Fibroblast of skin of abdomen (primary cell): ENCODE measurements at regions not wholly inside any gene's neighbourhood (a gene's known extent, or its start where the extent isn't known, plus 50 kb on each side); places are given as distances from the start of the nearest gene placed in this dataset.

Source experiments
- DNase-seq: peaks from one replicate; pipeline ENCODE4 v3.0.0-alpha.2; 2013

GRCh38 chr16:26295625-26296304, 604.0 kb downstream of the HS3ST4 start:
- DNase-seq, result no peak

DNA sequence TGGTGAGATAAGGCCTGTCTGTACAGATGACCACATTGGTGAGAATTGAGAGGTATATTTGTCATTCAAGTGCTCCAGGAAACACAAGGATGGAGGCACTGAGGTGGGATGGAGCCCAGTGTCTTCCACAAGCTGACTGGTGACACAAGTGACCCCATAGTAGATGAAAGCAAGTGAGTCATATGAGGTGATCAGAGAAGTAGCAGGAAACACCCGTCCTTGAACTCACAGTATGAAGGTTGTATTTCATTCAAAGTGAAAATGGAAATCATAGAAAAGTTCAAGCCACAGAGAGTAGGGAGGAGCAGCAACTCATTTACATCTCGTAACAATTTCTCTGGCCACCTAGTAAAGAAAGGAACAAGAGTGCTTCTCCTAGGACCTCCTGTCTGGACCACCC, 609.8 kb downstream of the HS3ST4 start:
- DNase-seq, result no peak

GRCh38 chr16:26316683-26317464, 625.1 kb downstream of the HS3ST4 start:
- DNase-seq, result no peak

GRCh38 chr16:26317885-26318284, 626.1 kb downstream of the HS3ST4 start:
- no peak for DNase-seq

DNA sequence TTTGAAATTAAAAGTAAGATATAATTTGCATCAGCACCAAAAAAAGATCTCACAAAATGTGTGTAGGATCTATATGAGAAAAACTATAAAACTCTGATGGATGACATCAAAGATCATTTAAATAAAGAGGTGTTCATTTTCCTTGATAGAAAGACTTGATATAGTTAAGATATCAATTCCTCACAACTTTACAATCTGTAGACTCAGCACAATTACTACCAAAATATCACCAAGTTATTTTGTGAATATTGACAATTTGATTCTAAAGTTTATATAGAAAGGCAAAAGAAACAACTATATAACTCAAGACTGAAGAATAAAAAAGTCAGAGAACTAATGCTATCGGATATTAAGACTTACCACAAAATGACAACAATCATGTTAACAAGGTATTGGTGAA, 638.9 kb downstream of the HS3ST4 start:
- no peak for DNase-seq

DNA sequence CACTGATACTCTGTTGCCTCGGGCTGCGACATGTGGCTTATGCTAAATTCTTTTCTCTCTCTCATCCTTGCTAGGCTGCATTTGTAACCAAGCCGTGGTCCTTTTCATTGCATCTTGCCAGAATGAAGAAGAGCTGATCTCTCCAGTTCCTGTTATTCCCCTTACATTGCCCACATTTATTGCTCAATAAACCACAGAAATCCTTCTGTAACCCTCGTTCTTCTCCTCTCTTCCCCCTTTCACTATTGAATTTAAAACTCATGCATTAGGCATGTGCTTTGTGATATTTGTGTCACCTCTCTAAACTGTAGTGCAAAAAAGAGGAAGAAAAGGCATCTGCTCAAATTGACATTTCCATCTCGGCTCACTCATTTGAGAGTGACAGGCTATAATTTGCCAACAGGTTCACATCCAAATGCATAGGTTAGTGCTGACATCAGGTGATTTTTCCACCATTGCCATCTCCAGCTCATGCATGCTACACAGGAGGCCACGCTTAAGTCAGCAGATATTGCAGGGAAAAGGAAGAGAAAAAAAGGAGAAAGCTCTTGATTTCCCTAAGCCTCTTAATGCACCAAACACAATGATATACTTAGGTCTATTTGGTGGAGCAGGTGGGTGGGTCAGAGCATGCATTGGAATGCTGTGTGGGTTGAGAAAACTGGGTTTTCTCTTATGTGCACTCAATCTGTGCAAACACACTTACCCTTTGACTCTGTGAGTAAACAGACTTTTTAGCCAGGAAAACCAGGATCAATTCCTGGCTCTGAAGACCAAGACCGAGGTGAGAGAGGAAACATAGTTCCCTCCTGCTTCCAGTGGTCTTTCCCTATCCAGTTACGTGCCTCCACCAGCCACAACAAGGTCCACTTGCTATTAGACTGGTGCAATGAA, 642.7 kb downstream of the HS3ST4 start:
- no peak for DNase-seq

DNA sequence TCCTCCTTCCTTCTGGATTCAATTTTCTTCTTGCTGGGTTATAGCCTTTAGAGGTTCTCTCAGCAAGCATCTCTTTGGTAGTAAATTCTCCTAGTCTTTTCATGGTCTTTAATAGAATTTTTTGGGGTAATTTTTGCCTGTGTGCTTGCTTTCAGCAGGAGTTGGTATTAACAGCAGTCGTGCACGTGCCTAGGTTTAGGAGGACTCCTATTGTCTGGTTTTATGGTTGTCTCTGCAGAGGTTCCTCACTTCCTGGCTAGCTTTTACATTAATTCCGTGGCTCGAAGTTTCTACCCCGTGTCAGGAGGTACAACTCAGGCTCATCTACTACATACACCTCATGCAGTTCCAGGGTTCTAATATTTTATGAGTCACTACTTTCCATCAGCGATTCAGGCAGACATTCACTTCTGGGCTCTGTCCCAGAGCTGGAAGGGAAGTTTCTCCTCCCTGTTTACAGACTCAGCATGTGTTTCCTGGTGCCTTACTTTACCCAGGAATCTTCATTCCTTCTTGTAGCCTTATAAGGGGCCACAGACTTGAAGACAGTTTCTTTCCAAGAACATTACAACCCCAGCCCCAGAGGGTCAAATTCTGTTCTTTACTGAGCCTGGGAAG, 643.6 kb downstream of the HS3ST4 start:
- no peak for DNase-seq

DNA sequence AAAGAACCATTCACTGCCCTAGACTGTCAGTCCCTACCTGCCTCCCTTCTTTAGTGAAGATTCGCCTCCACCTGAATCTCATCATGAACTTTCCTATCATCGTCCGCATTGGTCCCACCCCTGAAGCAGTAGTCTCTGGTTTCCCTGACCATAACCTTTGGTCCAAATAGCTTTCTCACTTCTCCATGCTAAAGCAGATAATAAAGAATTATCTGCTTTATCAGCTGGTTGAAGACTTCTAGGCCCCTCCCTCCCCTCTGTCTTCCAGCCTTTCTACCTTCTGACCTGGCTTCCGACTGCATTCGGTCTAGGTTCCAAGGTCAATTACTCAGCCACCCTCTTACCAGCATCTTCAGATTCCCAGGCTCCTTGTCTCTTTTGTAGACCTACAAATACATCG, 650.9 kb downstream of the HS3ST4 start:
- DNase-seq, result no peak

- no peak for DNase-seq
Observed at GRCh38 chr16:26344240-26344776, 652.5 kb downstream of the HS3ST4 start.

GRCh38 chr16:26344976-26345375, 653.2 kb downstream of the HS3ST4 start:
- DNase-seq, result no peak

DNA sequence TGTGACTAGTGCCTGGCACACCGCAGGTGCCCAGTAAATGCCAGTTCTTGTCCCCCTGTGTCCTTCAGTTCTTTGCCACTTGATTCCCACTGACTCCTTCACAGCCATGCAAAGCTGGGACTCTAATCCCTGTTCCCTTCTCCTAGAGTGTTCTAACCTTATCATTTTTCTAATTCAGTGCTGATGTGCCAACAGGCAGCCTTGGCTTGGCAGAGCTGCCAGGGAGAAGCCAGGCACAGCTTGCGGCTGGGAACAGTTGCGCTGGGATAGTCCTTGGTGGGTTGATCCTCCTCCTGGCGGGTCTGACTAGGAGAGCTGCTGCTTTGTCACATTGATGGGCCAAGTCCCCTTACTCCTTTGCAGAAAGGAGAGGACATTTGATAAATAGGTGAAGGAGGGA, 654.2 kb downstream of the HS3ST4 start:
- DNase-seq, result no peak

DNA sequence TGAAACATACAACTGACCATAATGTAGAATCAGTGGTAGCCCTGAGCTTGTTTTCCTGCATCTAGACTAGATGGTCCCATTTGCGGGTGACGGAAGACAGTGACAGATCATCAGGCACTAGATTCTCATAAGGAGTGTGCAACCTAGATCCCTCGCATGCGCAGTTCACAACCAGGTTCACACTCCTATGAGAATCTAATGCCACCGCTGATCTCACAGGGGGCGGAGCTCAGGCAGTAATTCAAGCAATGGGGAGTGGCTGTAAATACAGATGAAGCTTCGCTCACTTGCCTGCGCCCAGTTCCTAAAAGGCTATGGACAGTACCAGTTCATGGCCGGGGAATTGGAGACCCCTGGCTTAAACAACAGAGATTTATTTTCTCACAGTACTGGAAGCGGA, 656.3 kb downstream of the HS3ST4 start:
- no peak for DNase-seq

DNA sequence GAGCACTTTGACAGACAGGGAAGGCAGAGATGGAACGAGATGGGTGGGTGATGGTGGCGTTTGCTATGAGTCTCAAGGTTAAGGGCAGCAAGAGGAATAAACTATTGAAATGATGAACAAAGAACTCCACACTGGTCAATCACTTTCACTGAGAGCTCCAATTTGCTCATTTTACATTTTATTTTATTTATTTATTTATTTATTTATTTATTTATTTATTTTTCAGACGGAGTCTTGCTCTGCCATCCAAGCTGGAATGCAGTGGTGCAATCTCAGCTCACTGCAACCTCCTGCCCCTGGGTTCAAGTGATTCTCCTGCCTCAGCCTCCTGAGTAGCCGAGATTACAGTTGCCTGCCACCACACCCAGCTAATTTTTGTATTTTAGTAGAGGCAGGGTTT, 669.1 kb downstream of the HS3ST4 start:
- DNase-seq, result no peak

DNA sequence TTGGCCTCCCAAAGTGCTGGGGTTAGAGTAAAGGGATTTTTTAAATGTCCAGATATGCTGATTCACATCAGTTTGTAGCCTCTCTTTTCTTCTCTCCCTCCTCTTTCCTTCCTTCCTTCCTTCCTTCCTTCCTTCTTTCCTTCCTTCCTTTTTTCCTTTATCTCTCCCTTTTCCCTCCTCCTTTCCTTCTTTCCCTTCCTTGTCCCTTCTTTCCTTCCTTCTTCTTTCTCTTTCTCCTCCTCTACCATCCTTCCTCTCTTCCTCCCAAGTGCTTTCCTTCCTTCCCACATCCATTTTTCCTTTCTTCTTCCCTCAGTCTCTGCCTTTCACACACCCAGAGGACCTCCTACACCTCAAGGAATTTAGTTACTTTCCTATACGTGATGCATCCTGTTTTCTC, 671.8 kb downstream of the HS3ST4 start:
- no peak for DNase-seq

GRCh38 chr16:26365161-26365940, 673.6 kb downstream of the HS3ST4 start:
- DNase-seq, result no peak

DNA sequence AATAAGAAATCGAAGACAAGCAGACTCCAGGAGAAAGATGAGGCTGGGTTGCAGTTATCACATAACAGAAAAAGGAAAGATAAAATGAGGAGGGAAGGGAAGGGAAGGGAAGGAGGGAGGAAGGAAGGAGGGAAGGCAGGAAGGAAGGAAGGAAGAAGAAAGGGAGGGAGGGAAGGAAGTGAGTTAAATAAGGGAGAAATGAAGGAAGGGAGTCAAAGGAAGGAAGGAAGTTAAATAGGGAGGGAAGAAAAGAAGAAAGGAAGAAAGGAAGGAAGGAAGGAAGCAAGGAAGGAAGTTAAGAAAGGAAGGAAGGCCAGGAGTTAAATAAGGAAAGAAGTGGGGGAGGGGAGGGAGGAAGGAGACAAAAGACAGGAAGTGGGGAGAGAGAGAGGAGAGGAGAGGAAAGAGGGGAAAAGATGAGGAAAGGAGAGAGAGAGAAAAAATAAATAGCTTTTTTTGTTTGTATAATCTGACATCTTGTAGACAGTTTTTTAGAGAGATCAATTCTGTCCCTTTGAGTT, 679.6 kb downstream of the HS3ST4 start:
- DNase-seq, result no peak

- no peak for DNase-seq
Observed at GRCh38 chr16:26374279-26374925, 682.6 kb downstream of the HS3ST4 start.

DNA sequence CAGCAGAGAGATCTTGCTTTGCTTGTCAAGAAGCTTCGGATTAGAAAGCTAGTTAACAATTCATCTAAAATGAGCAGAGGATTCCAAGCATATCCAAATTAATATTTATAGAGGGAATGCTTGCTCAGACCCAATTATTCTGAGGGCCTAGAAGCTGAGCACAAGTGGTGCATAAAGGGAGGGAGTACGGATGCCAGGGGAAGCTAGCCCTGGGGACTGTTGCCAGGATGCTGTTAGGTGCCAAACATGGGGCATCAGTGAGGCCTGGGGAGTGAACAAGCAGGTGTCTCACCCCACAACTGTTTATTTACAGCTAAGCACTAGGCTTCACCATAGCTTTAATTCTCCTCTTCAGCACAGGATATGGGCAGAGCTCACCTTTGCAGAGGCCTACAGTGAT, 684.1 kb upstream of the C16orf82 start:
- DNase-seq, result no peak

DNA sequence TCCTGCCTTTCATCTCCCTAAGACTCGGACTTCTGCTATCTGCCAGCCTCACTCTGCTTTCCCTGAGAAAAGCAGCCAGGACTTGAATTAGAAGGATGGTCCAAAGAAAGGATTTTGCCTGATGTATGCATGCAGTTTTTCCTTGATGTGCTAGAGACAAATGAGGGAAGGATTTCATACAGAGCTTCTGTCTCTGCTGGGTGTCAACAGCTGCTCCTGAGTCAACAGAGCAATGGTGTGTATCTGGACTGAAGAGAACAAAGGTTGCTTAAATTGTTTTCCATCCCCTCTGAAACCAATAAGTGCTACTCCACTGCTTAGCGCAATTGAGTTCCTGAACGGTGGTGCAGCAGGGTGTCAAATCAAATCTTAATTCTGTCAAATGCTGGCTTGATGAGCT, 680.6 kb upstream of the C16orf82 start:
- no peak for DNase-seq

- DNase-seq, result no peak
Observed at GRCh38 chr16:26391833-26392232, 674.9 kb upstream of the C16orf82 start.

- no peak for DNase-seq
Observed at GRCh38 chr16:26394409-26394808, 672.3 kb upstream of the C16orf82 start.
